B cell (primary cell): ENCODE measurements at regions not wholly inside any gene's neighbourhood (a gene's known extent, or its start where the extent isn't known, plus 50 kb on each side); places are given as distances from the start of the nearest gene placed in this dataset.

Experiments
- ATAC-seq: fragments of 200-7000 bp; cut with Tn5 transposase; one replicate; pipeline ENCODE4 v1.10.0; 2021; ENCODE audit warnings: low read depth, mild to moderate bottlenecking, moderate number of reproducible peaks, moderate library complexity
- CTCF ChIA-PET: fragments of 350-600 bp; sonication (Branson Sonifier 250); formaldehyde crosslinking; loops from one replicate; lab custom pipeline; 2021; ENCODE audit warnings: antibody characterized with exemption, inconsistent platforms; lab: Charles Lee
- POLR2A ChIA-PET: fragments of 350-600 bp; sonication (Branson Sonifier 250); formaldehyde crosslinking; loops from one replicate; lab custom pipeline; 2021; ENCODE audit warnings: antibody characterized with exemption; lab: Charles Lee
- DNase-seq: peaks from one replicate; pipeline ENCODE4 v3.0.0; 2013
- H2AFZ ChIP-seq: 2 replicates; pipeline ENCODE4 v1.6.1; 2012; ENCODE audit warnings: mild to moderate bottlenecking, low read depth, low read length; ENCODE audit not compliant: insufficient read depth, poor library complexity, severe bottlenecking
- H3K27ac ChIP-seq, 2 donors: 1 replicate in 1 of 2; 2 replicates in 1 of 2; pipeline ENCODE4 v1.5.1; 2012 to 2013; ENCODE audit warnings: low read length in 2 of 2, mild to moderate bottlenecking in 2 of 2, moderate library complexity in 1 of 2
- H3K27me3 ChIP-seq, 4 experiments: fragments of 200-600 bp in 1 of 4; sonication (generic) in 1 of 4; replicated peaks in 1 of 4; 1 replicate in 2 of 4; 2 replicates in 2 of 4; pipeline versions ENCODE4 v1.6.1 to v1.7.0; 2013 to 2016; ENCODE audit warnings: low read length in 3 of 4, mild to moderate bottlenecking in 2 of 4, mixed read lengths in 1 of 4, moderate library complexity in 1 of 4; ENCODE audit not compliant: insufficient read depth in 4 of 4, control insufficient read depth in 3 of 4; ENCODE audit errors: control extremely low read depth in 1 of 4
- H3K36me3 ChIP-seq, 2 experiments: replicated peaks in 1 of 2; 1 replicate in 1 of 2; 2 replicates in 1 of 2; pipeline versions ENCODE4 v1.6.1 to v1.7.1; 2013; ENCODE audit warnings: low read length in 1 of 2; ENCODE audit not compliant: insufficient read depth in 2 of 2, control insufficient read depth in 1 of 2; ENCODE audit errors: control extremely low read depth in 1 of 2, extremely low read depth in 1 of 2
- H3K4me1 ChIP-seq, 2 donors: fragments of 200-600 bp in 1 of 2; sonication (generic) in 1 of 2; 1 replicate in 1 of 2; 2 replicates in 1 of 2; pipeline versions ENCODE4 v1.5.1 to v1.6.1; 2013 to 2017; ENCODE audit warnings: low read length in 2 of 2; ENCODE audit not compliant: control insufficient read depth in 2 of 2, insufficient read depth in 2 of 2
- H3K4me2 ChIP-seq: replicated peaks from 2 replicates; pipeline ENCODE3; 2012; ENCODE audit warnings: mild to moderate bottlenecking, low read depth, low read length; ENCODE audit not compliant: poor library complexity, severe bottlenecking
- H3K4me3 ChIP-seq, 5 experiments: fragments of 200-600 bp in 1 of 5; sonication (generic) in 1 of 5; 1 replicate in 3 of 5; 2 replicates in 2 of 5; pipeline versions ENCODE4 v1.5.1 to v1.7.0; 2011 to 2016; ENCODE audit warnings: low read length in 4 of 5, mild to moderate bottlenecking in 4 of 5, low read depth in 2 of 5, control low read depth in 1 of 5, moderate library complexity in 1 of 5; ENCODE audit not compliant: insufficient read depth in 1 of 5; ENCODE audit errors: control extremely low read depth in 1 of 5, extremely low read depth in 1 of 5
- H3K79me2 ChIP-seq: fragments of 200-600 bp; sonication (generic); one replicate; pipeline ENCODE4 v1.6.0; 2016; ENCODE audit warnings: low read length; ENCODE audit not compliant: control insufficient read depth, insufficient read depth
- H3K9ac ChIP-seq: fragments of 200-600 bp; sonication (generic); 2 replicates; pipeline ENCODE4 v1.6.1; 2017; ENCODE audit warnings: mild to moderate bottlenecking, low read length, moderate library complexity
- H3K9me3 ChIP-seq, 3 donors: one replicate each; pipeline versions ENCODE4 v1.6.1 to v1.7.1; 2013; ENCODE audit warnings: low read length in 2 of 3; ENCODE audit not compliant: control insufficient read depth in 2 of 3, insufficient read depth in 1 of 3; ENCODE audit errors: control extremely low read depth in 1 of 3
- H4K20me1 ChIP-seq: 2 replicates; pipeline ENCODE4 v1.6.0; 2012; ENCODE audit warnings: mild to moderate bottlenecking, low read length; ENCODE audit not compliant: insufficient read depth, control insufficient read depth, poor library complexity, severe bottlenecking
- H3K27ac Mint-ChIP-seq: one replicate; pipeline ENCODE4 v1.8.0; 2021; ENCODE audit warnings: mixed read lengths
- H3K27me3 Mint-ChIP-seq: one replicate; pipeline ENCODE4 v1.8.0; 2021; ENCODE audit warnings: mixed read lengths
- H3K4me1 Mint-ChIP-seq: one replicate; pipeline ENCODE4 v1.8.0; 2021; ENCODE audit warnings: mixed read lengths
- H3K4me3 Mint-ChIP-seq: one replicate; pipeline ENCODE4 v1.8.0; 2021; ENCODE audit warnings: mixed read lengths
- H3K9me3 Mint-ChIP-seq: one replicate; pipeline ENCODE4 v1.8.0; 2022; ENCODE audit warnings: mixed read lengths; ENCODE audit not compliant: insufficient read depth
- EZH2 ChIP-seq: IDR thresholded peaks from 2 replicates; pipeline ENCODE4 v1.6.1; 2012; ENCODE audit warnings: borderline replicate concordance, low read depth, mild to moderate bottlenecking, moderate library complexity, low read length; ENCODE audit not compliant: insufficient read depth, poor library complexity, severe bottlenecking
- WGBS: methylation state at CpG from one replicate; pipeline ENCODE4 v1.1.5; 2013; ENCODE audit warnings: missing lambda C conversion rate; ENCODE audit not compliant: insufficient coverage; 5-methylcytosine and 5-hydroxymethylcytosine counted together
- intact Hi-C: fragments of 100-400 bp; cut with micrococcal nuclease; formaldehyde crosslinking; loops from one replicate; pipeline ENCODE4 v1.10.0; 2022
- TF ChIP-seq, protein P1 (sequence below): fragments of 200-600 bp; IDR thresholded peaks from one replicate; pipeline ENCODE4 v1.8.0; 2022; ENCODE audit warnings: antibody characterized with exemption, mild to moderate bottlenecking

DNA sequence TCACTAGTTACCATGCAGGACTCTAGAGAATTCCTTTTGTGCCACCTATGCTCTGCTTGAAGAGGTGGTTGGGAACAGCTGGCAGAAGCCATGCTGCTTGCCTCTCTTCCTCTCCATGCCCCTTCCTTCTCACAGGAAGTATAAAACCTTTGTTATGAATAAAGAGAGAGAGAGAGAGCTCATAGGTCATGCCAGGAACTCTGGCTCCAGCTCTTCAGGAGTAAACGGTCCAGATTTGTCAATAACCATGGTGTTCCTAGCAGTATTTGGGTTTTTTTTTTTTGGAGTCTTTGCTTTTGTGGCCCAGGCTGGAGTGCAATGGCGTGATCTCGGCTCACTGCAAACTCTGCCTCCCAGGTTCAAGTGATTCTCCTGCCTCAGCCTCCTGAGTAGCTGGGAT is 97.7 kb upstream of the SLC4A7 start:
- H3K27ac Mint-ChIP-seq = no peak overlapping the region
- DNase-seq = no peak
- ATAC-seq = no peak
- WGBS = 83% methylated on average over 1 of the region's 3 CpGs
- H3K4me3 Mint-ChIP-seq = no peak overlapping the region
- intact Hi-C loops = no loop called here
- Histone ChIP-seq H3K9ac (no peak overlapping the region), H4K20me1 (no peaks in the 10 kb centered on the region), H3K4me1 (no peaks in the 10 kb centered on the region), H3K4me2 (no peak overlapping the region), H3K36me3 (no peaks in the 10 kb centered on the region), H3K9me3 (no peaks in the 10 kb centered on the region), H3K27ac (no peak overlapping the region), H3K79me2 (no peaks in the 10 kb centered on the region), H3K27me3 (no peaks in the 10 kb centered on the region), H3K4me3 (no peak overlapping the region), H2AFZ (no peak overlapping the region)
- CTCF ChIA-PET = no interaction called here
- no peak for TF ChIP-seq EZH2
- POLR2A ChIA-PET = no interaction called here
- H3K9me3 Mint-ChIP-seq = no peaks in the 10 kb centered on the region
- no peaks in the 10 kb centered on the region for H3K4me1 Mint-ChIP-seq
- H3K27me3 Mint-ChIP-seq = no peaks in the 10 kb centered on the region

DNA sequence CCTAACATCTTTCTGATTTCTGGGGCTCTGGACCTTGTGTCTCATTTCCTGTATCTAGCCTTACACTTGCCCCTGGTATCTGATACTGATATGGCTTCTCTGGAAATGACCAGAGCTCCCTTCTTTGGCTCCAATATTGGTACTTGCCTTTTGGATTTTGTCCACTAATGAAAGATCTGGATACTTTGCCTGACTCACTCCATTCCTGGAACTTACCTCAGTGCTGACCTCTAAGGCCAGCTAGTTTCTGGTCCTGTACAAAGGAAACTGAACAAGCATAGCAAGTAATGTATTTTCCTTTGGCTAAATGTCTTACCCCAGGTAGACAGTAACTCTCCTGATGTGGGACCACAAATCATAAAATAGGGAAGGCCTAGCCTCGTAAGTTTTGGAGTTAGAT is 93.8 kb upstream of the SLC4A7 start:
- no peak overlapping the region for H3K27ac Mint-ChIP-seq
- H3K4me2 ChIP-seq = no peak overlapping the region
- H3K27me3 ChIP-seq = no peaks in the 10 kb centered on the region
- H3K27ac ChIP-seq = no peak overlapping the region
- no peak for DNase-seq
- TF ChIP-seq, protein P1, sequence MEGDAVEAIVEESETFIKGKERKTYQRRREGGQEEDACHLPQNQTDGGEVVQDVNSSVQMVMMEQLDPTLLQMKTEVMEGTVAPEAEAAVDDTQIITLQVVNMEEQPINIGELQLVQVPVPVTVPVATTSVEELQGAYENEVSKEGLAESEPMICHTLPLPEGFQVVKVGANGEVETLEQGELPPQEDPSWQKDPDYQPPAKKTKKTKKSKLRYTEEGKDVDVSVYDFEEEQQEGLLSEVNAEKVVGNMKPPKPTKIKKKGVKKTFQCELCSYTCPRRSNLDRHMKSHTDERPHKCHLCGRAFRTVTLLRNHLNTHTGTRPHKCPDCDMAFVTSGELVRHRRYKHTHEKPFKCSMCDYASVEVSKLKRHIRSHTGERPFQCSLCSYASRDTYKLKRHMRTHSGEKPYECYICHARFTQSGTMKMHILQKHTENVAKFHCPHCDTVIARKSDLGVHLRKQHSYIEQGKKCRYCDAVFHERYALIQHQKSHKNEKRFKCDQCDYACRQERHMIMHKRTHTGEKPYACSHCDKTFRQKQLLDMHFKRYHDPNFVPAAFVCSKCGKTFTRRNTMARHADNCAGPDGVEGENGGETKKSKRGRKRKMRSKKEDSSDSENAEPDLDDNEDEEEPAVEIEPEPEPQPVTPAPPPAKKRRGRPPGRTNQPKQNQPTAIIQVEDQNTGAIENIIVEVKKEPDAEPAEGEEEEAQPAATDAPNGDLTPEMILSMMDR = no peak
- TF ChIP-seq EZH2 = no peak
- ChIA-PET CTCF (no interaction called here), POLR2A (no interaction called here)
- no peak overlapping the region for H2AFZ ChIP-seq
- H4K20me1 ChIP-seq = no peaks in the 10 kb centered on the region
- H3K27me3 Mint-ChIP-seq = no peaks in the 10 kb centered on the region
- intact Hi-C loops = no loop called here
- no peaks in the 10 kb centered on the region for H3K4me1 Mint-ChIP-seq
- H3K4me3 ChIP-seq = no peak overlapping the region
- no peak overlapping the region for H3K4me3 Mint-ChIP-seq
- no peaks in the 10 kb centered on the region for H3K4me1 ChIP-seq
- no peaks in the 10 kb centered on the region for H3K79me2 ChIP-seq
- no peaks in the 10 kb centered on the region for H3K9me3 Mint-ChIP-seq
- WGBS = no CpG with 5 or more reads among the region's 1 CpG
- no peaks in the 10 kb centered on the region for H3K36me3 ChIP-seq
- no peaks in the 10 kb centered on the region for H3K9me3 ChIP-seq
- no peak overlapping the region for H3K9ac ChIP-seq
- no peak for ATAC-seq
